ENCODE measurements at regions not wholly inside any gene's neighbourhood (a gene's known extent, or its start where the extent isn't known, plus 50 kb on each side); places are given as distances from the start of the nearest gene placed in this dataset.

- TF ChIP-seq MTA1 (IDR thresholded peaks at IDR 0.05; ENCODE audit: borderline replicate concordance) (no peak), SRSF9 (IDR thresholded peaks at IDR 0.05; ENCODE audit: borderline replicate concordance, low read depth, low read length) (no peak), ZNF133 (CRISPR knock-in tag; IDR thresholded peaks at IDR 0.05) (no peak), E2F6 (IDR thresholded peaks at IDR 0.05; ENCODE audit: borderline replicate concordance in 1 of 2, extremely low read depth in 1 of 2, insufficient read depth in 1 of 2, insufficient read length in 1 of 2, low read depth in 1 of 2, low read length in 1 of 2, poor library complexity in 1 of 2, severe bottlenecking in 1 of 2) (no peak), PURB (CRISPR knock-in tag; IDR thresholded peaks at IDR 0.05; ENCODE audit: low read depth) (no peak), ZKSCAN1 (IDR thresholded peaks at IDR 0.05; ENCODE audit: low read depth, low read length) (no peak), ILF3 (IDR thresholded peaks at IDR 0.05; ENCODE audit: borderline replicate concordance) (no peak), CREB3L1 (IDR thresholded peaks at IDR 0.05; ENCODE audit: borderline replicate concordance, low read depth) (no peak), ZBTB49 (CRISPR knock-in tag; IDR thresholded peaks at IDR 0.05; ENCODE audit: borderline replicate concordance) (no peak), KAT7 (CRISPR knock-in tag; IDR thresholded peaks at IDR 0.05; ENCODE audit: borderline replicate concordance) (no peak), MXD1 (CRISPR knock-in tag; IDR thresholded peaks at IDR 0.05; ENCODE audit: borderline replicate concordance, poor library complexity, severe bottlenecking) (no peak)
Measured at GRCh38 chr21:31460980-31461379, 116.9 kb upstream of the TIAM1 start (continued).
